ENCODE measurements at regions not wholly inside any gene's neighbourhood (a gene's known extent, or its start where the extent isn't known, plus 50 kb on each side); places are given as distances from the start of the nearest gene placed in this dataset.

GRCh38 chr1:199291022-199291740 lies 652.3 kb downstream of the PTPRC start:
- no peak overlapping the region for H3K4me3 ChIP-seq (ENCODE audit: control insufficient read depth, low read depth, low read length)
- no peak for DNase-seq (ENCODE audit: low read depth)
- TF ChIP-seq CTCF (conservative IDR thresholded peaks at IDR 0.05; ENCODE audit: control insufficient read depth, insufficient read depth, low read depth, low read length), result no peak

- no peak overlapping the region for H3K4me3 ChIP-seq (ENCODE audit: control insufficient read depth, low read depth, low read length)
- DNase-seq (ENCODE audit: low read depth), result no peak
- TF ChIP-seq CTCF (conservative IDR thresholded peaks at IDR 0.05; ENCODE audit: control insufficient read depth, insufficient read depth, low read depth, low read length), result no peak
Measured at GRCh38 chr1:199292896-199293295, 654.1 kb downstream of the PTPRC start.

GRCh38 chr1:199295107-199295506 lies 656.3 kb downstream of the PTPRC start:
- no peak for TF ChIP-seq CTCF (conservative IDR thresholded peaks at IDR 0.05; ENCODE audit: control insufficient read depth, insufficient read depth, low read depth, low read length)
- DNase-seq (ENCODE audit: low read depth), result no peak
- no peak overlapping the region for H3K4me3 ChIP-seq (ENCODE audit: control insufficient read depth, low read depth, low read length)

- TF ChIP-seq CTCF (conservative IDR thresholded peaks at IDR 0.05; ENCODE audit: control insufficient read depth, insufficient read depth, low read depth, low read length), result no peak
- H3K4me3 ChIP-seq (ENCODE audit: control insufficient read depth, low read depth, low read length), result no peak overlapping the region
- no peak for DNase-seq (ENCODE audit: low read depth)
Measured at GRCh38 chr1:199297174-199297573, 658.3 kb downstream of the PTPRC start.

GRCh38 chr1:199297887-199298286 lies 659.0 kb downstream of the PTPRC start:
- no peak for TF ChIP-seq CTCF (conservative IDR thresholded peaks at IDR 0.05; ENCODE audit: control insufficient read depth, insufficient read depth, low read depth, low read length)
- no peak overlapping the region for H3K4me3 ChIP-seq (ENCODE audit: control insufficient read depth, low read depth, low read length)
- DNase-seq (ENCODE audit: low read depth), result no peak

GRCh38 chr1:199298825-199299224 lies 660.0 kb downstream of the PTPRC start:
- DNase-seq (ENCODE audit: low read depth), result peak; percentile 56
- TF ChIP-seq CTCF (conservative IDR thresholded peaks at IDR 0.05; ENCODE audit: control insufficient read depth, insufficient read depth, low read depth, low read length), result no peak
- H3K4me3 ChIP-seq (ENCODE audit: control insufficient read depth, low read depth, low read length), result no peak overlapping the region

All from fibroblast of mammary gland (primary cell).